ENCODE measurements at regions not wholly inside any gene's neighbourhood (a gene's known extent, or its start where the extent isn't known, plus 50 kb on each side); places are given as distances from the start of the nearest gene placed in this dataset.

DNA sequence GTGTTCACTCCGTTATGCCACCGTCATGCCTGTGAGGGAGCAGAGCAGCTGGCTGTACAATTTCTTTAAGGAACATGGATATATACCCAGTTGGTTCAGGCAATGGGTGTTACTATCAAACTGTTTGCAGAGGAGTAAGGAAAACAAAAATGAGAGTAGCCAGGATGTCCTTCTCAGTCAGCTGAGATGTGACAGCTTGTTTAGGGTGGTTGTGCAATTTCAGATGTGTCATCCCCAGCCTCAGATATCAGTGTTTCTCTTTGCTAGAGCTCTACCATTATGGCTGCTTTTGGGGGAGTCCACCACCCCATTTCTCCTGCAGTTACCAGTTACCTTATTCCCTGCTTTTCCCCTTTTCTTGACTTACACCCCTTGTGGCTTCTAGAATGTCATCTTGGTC lies 135.2 kb upstream of the SLC24A2 start:
- TF ChIP-seq, protein P1, sequence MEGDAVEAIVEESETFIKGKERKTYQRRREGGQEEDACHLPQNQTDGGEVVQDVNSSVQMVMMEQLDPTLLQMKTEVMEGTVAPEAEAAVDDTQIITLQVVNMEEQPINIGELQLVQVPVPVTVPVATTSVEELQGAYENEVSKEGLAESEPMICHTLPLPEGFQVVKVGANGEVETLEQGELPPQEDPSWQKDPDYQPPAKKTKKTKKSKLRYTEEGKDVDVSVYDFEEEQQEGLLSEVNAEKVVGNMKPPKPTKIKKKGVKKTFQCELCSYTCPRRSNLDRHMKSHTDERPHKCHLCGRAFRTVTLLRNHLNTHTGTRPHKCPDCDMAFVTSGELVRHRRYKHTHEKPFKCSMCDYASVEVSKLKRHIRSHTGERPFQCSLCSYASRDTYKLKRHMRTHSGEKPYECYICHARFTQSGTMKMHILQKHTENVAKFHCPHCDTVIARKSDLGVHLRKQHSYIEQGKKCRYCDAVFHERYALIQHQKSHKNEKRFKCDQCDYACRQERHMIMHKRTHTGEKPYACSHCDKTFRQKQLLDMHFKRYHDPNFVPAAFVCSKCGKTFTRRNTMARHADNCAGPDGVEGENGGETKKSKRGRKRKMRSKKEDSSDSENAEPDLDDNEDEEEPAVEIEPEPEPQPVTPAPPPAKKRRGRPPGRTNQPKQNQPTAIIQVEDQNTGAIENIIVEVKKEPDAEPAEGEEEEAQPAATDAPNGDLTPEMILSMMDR (IDR thresholded peaks at IDR 0.05; ENCODE audit: low read length): no peak
- no peak for TF ChIP-seq EZH2 (IDR thresholded peaks at IDR 0.05; ENCODE audit: borderline replicate concordance, low read length)
